Renal cortical epithelial cell (primary cell): ENCODE measurements at regions not wholly inside any gene's neighbourhood (a gene's known extent, or its start where the extent isn't known, plus 50 kb on each side); places are given as distances from the start of the nearest gene placed in this dataset.

Experiments
- DNase-seq: peaks from one replicate; pipeline ENCODE4 v3.0.0-alpha.2; 2011; ENCODE audit warnings: low read depth

GRCh38 chr12:24084800-24085199 is 135.3 kb upstream of the SOX5 start:
- DNase-seq, result no peak

- no peak for DNase-seq
Observed at GRCh38 chr12:24083838-24084237, 134.4 kb upstream of the SOX5 start.

DNA sequence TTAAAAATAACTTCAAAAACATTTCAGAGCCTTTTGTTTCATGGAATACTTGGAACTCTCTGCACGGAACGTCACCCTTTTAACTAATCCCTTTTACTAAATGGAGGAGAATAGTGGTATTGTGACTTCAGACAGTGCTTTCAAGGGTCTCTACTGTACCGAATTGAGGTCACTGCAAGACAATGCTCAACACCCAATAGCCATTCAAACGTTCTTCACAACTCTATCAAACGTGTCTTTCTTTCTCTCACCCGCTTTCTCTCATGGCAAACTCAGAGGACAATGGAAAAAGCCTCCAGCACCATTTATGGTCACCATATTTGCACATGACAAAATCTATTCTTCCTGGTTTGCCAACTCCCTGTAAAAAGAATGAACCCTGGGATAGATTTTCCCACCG is 132.1 kb upstream of the SOX5 start:
- no peak for DNase-seq

- no peak for DNase-seq
Observed at GRCh38 chr12:24081092-24081529, 131.6 kb upstream of the SOX5 start.

DNA sequence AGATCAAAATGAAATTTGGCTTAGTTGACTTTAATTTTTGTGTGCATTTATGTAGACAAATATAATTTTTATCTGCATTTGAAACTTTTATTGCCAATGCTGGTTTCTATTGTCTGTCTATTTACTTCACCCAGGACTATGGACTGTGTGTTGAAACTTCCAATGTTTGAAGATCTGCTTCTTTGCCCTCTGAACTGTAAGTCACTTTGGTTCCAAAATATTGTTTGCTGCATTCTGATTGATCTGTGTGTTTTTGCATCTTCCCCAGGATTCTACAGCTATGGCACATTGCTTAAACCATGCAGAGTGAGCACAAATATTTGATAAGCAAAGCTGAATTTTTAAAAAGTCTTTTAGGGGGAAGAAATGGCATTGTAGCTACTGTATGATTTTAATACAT is 131.0 kb upstream of the SOX5 start:
- no peak for DNase-seq

GRCh38 chr12:24079083-24079482 is 129.6 kb upstream of the SOX5 start:
- DNase-seq, result no peak

DNA sequence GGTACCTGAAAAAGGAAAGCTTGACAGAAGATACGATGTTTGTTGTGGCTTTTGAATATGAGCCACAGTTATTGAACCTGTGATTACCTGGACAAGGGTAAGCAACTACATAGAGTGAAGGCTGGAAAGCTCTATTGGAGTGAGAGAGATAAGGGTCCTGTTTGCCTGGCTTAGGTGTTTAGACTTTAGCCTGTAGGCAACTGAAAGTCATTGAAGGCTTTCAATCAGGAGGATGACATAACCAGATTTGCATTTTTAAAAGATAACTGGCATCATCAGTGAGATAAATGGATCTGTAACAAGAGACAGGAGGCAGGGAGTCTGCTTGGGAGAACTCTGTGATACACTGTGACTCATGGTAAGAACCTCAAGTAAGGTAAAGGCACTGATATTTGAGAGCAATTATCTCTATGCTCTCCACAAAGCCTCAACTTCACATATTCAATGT is 128.9 kb upstream of the SOX5 start:
- peak; percentile 5 for DNase-seq

- no peak for DNase-seq
Observed at GRCh38 chr12:24077161-24077560, 127.7 kb upstream of the SOX5 start.

DNA sequence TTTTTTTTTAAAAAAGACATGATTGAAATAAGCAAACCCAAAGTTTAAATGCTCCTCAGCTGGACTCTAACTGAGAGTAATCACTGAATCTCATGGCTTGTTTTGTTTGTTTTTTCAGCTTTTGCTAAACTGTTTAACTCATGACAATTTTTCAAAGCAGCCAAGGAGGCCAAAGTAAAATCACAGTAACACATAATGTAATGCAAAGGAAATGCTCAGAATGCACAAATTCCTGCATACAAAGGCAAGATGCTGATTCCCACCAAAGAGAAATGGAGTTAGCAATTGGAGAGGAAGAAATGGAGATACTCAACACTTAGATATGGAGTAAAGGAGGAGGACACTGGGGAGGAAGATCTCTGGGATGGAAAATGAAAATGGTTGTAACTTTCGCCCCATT is 126.2 kb upstream of the SOX5 start:
- DNase-seq, result no peak

GRCh38 chr12:24073170-24073810 is 123.8 kb upstream of the SOX5 start:
- DNase-seq, result no peak

DNA sequence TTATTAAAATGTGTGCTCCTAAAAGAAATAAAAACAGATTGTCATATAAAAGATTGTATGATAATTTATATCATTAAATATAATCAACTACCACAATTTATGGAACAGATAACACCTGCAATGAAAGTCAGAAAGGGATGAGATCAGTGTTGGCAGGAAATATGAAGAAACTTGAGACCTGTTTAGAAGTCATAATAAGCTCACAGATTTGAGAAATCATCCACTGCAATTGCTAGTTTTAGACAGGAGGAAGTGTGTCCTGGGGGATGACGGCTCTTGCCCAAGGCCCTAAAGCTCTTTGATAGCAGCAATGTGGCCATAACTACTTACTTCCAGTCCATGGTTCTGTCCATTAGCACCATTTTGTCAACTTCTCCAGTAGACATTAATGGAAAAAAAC is 122.8 kb upstream of the SOX5 start:
- DNase-seq, result no peak

DNA sequence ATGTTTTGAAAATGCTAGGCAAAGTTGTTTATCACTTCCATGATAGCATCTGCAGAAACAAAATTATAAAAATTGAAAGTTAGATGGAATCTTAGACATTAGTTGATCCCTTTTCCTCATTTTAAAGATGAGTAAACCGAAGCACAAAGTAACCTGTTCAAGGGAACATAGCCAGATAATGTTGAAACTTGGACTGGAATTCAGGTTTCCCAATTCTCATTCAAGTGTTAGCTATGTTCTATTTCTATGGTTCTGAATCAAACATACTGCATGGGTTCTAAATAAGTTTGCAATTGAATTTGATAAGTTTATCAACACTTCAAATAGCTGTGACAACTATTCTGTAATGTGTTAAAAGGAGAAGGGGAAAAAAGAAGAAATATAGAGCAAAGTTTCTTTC is 122.4 kb upstream of the SOX5 start:
- no peak for DNase-seq

DNA sequence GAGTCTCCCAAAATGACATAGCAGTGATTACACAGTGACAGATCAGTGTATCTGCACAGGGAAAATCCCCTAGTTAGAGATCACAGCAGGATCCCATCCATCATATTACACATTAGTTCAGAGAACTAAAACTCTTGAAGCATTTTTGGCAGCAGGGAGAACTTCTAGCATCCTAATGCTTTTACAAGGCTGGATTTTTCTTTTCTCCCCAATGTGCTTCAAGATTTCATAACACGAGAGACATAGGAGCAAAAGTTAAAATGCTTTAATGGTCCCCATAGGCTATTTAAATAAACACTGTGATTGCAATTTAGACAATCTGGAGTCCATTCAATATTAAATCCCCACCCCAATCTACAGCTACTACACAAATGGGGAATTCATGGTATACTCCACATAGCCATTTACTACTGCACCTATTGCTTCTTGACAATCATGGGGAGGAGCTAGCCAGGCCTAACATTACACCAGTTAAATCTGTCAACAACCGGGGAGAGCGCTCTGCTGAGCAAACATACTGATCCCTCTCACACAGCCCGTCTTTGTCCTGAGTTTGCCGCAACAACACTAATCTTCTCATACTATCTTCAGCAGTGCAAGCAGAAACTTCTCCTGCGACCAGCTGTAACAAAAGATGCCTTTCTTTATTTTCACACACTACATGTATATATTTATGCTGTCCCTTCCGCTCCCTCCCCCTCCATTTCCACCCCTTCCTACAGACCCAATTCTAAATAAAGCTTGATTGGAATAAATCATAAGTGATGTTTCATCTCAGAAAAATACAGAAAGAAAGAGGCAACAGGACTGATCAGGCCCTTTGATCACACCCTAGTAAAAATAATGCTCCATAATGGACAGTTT is 120.3 kb upstream of the SOX5 start:
- no peak for DNase-seq

DNA sequence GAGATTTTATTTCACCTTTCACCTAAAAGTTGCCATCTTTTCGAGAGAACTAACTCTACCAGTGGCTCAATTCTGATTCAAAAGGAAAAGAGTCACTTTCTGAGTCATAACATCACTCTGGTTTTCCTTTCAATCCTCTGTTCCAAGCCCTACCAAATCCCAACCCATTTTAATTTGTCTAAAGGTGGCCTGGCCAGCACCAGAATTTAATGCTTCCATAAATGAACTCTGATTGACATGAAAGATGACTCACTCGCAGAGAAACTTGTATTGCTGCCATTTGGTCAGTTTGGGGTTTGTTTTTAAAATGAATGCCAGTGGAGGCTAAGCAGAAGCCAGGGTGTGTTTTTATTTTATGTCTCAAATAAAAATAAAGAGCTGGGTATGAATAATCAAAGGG is 117.4 kb upstream of the SOX5 start:
- peak; percentile 73 for DNase-seq

DNA sequence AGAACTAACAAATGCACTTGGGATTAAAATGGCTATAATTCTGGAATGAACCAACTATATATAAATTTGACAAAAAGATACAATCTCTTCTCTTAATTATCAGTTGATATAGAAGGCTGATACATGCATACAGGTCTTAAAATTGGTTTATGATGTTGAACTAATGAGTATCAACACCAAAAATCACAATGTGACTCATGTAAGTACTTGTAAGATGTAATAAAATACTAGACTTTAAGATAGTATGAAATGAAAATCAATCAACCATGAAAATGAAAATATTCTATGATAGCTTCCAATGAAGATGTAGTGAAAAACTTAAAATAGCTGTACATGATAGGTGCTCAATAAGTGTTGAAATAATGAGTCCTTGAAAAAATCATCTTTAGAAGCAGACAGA is 116.6 kb upstream of the SOX5 start:
- DNase-seq, result no peak

GRCh38 chr12:24062642-24063245 is 113.3 kb upstream of the SOX5 start:
- DNase-seq, result no peak

- DNase-seq, result no peak
Observed at GRCh38 chr12:24060089-24060488, 110.6 kb upstream of the SOX5 start.

GRCh38 chr12:24057920-24058476 is 108.5 kb upstream of the SOX5 start:
- no peak for DNase-seq

DNA sequence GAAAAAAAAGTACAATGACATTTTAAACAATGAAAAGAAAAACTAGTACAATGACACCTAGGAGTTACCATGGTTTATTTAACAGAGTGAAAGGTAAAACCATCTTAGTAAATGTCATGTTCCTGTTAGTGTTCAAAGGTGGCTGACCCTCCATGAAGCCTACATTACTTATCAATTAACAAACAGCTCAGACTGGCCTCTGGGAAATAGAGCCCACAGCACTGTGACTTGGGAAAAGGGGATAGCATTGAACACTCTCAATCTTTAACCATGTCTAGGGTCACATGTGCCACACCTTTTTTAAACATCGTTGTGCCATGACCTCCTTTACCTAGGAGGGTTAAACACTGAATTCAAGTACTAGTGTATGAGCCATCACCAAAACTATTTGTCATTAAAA is 106.3 kb upstream of the SOX5 start:
- no peak for DNase-seq

GRCh38 chr12:24054416-24054815 is 104.9 kb upstream of the SOX5 start:
- DNase-seq, result no peak

GRCh38 chr12:24049728-24050127 is 100.3 kb upstream of the SOX5 start:
- DNase-seq, result no peak

- no peak for DNase-seq
Observed at GRCh38 chr12:24049101-24049500, 99.6 kb upstream of the SOX5 start.

GRCh38 chr12:24048446-24048845 is 99.0 kb upstream of the SOX5 start:
- DNase-seq, result no peak
